K562 (cell line): ENCODE measurements at regions not wholly inside any gene's neighbourhood (a gene's known extent, or its start where the extent isn't known, plus 50 kb on each side); places are given as distances from the start of the nearest gene placed in this dataset.

Experiments used
- ATAC-seq: fragments of 200-7000 bp; cut with Tn5 transposase; 3 replicates; pipeline ENCODE4 v1.9.1; 2020; ENCODE audit warnings: moderate library complexity
- BruUV-seq: library from RNA; stranded (reverse); fragments of 400-500 nt; replicated peaks from 2 replicates; lab custom pipeline; 2021; lab: Mats Ljungman, UMichigan
- CTCF ChIA-PET: fragments of 300-600 bp; formaldehyde crosslinking; extraction: SDS; loops from one replicate; lab custom pipeline; 2021; ENCODE audit warnings: low intra/inter-chr PET ratio; lab: Yijun Ruan, JAX
- POLR2A ChIA-PET: fragments of 300-600, 350-650 bp; sonication (Branson Sonifier 250); formaldehyde crosslinking; extraction: SDS; loops from one replicate; lab custom pipeline; 2021; ENCODE audit warnings: antibody characterized with exemption, inconsistent platforms; lab: Yijun Ruan, JAX
- DNase-seq, 4 experiments: peaks; one replicate each; pipeline versions ENCODE4 v3.0.0 to v3.0.0-alpha.2; 2011 to 2018; ENCODE audit warnings: low spot score in 3 of 4, mixed read lengths in 3 of 4; ENCODE audit errors: extremely low read depth in 1 of 4
- FAIRE-seq: peaks from 2 replicates; lab custom pipeline; 2011; peaks lifted over from hg19 to GRCh38; lab: Jason Lieb, UNC
- H2AFZ ChIP-seq: 2 replicates; pipeline ENCODE4 v1.6.0; 2011; ENCODE audit warnings: low read depth, low read length, control low read depth, inconsistent platforms
- H3K27ac ChIP-seq: fragments of 200-600 bp; 3 replicates; pipeline ENCODE4 v1.8.0; 2011; ENCODE audit warnings: low read depth, mild to moderate bottlenecking, control low read depth, inconsistent platforms, low read length, moderate library complexity, mixed read lengths; ENCODE audit errors: extremely low read depth
- H3K27me3 ChIP-seq, 2 experiments: fragments of 300-600 bp in 1 of 2; 2 replicates in 1 of 2; 3 replicates in 1 of 2; pipeline versions ENCODE4 v1.6.0 to v1.8.0; 2011; ENCODE audit warnings: inconsistent platforms in 2 of 2, low read length in 2 of 2, mild to moderate bottlenecking in 1 of 2, mixed read lengths in 1 of 2, moderate library complexity in 1 of 2; ENCODE audit not compliant: control insufficient read depth in 2 of 2, insufficient read depth in 2 of 2
- H3K36me3 ChIP-seq: fragments of 300-600 bp; 3 replicates; pipeline ENCODE4 v1.8.0; 2011; ENCODE audit warnings: mild to moderate bottlenecking, low read length, inconsistent platforms; ENCODE audit not compliant: control insufficient read depth, insufficient read depth
- H3K4me1 ChIP-seq, 2 experiments: fragments of 200-600 bp in 1 of 2; replicated peaks in 1 of 2; 2 replicates in 1 of 2; 3 replicates in 1 of 2; pipeline versions ENCODE4 v1.5.1 to v1.8.0; 2011; ENCODE audit warnings: inconsistent platforms in 2 of 2, low read length in 2 of 2, mild to moderate bottlenecking in 1 of 2, mixed read lengths in 1 of 2, moderate library complexity in 1 of 2; ENCODE audit not compliant: control insufficient read depth in 2 of 2, insufficient read depth in 2 of 2
- H3K4me2 ChIP-seq: 2 replicates; pipeline ENCODE4 v1.6.1; 2011; ENCODE audit warnings: low read length, control low read depth, inconsistent platforms, mixed read lengths; ENCODE audit not compliant: insufficient read depth
- H3K4me3 ChIP-seq: fragments of 200-600 bp; sonication (generic), shearing (Covaris generic); 2 replicates; pipeline ENCODE4 v1.5.1; 2016; ENCODE audit warnings: control low read depth, inconsistent platforms
- H3K79me2 ChIP-seq: fragments of 200-600 bp; 3 replicates; pipeline ENCODE4 v1.8.0; 2011; ENCODE audit warnings: low read length, inconsistent platforms; ENCODE audit not compliant: control insufficient read depth, insufficient read depth
- H3K9ac ChIP-seq, 2 experiments: 2 replicates each; pipeline versions ENCODE4 v1.6.0 to v1.6.1; 2011; ENCODE audit warnings: low read depth in 2 of 2, low read length in 2 of 2, control low read depth in 1 of 2, inconsistent platforms in 1 of 2, mild to moderate bottlenecking in 1 of 2, mixed read lengths in 1 of 2; ENCODE audit not compliant: insufficient read depth in 1 of 2
- H3K9me1 ChIP-seq: one replicate; pipeline ENCODE4 v1.6.0; 2011; ENCODE audit warnings: inconsistent platforms, mild to moderate bottlenecking, low read length, moderate library complexity; ENCODE audit not compliant: control insufficient read depth, insufficient read depth
- H3K9me3 ChIP-seq: replicated peaks from 2 replicates; pipeline ENCODE4 v1.5.1; 2011; ENCODE audit warnings: low read depth, low read length, inconsistent platforms; ENCODE audit not compliant: control insufficient read depth, insufficient read depth
- H4K20me1 ChIP-seq: replicated peaks from 2 replicates; pipeline ENCODE4 v1.6.1; 2011; ENCODE audit warnings: low read length, inconsistent platforms, mixed read lengths; ENCODE audit not compliant: control insufficient read depth, insufficient read depth
- CCNT2 ChIP-seq: IDR thresholded peaks from 2 replicates; pipeline ENCODE4 v1.6.1; 2011; ENCODE audit warnings: borderline replicate concordance, low read depth, mild to moderate bottlenecking, moderate library complexity, mixed read lengths, low read length; ENCODE audit not compliant: insufficient read length; ENCODE audit errors: extremely low read depth
- ESRRA ChIP-seq: fragments of 450-650 bp; IDR thresholded peaks from 2 replicates; pipeline ENCODE4 v1.6.1; 2014; ENCODE audit warnings: low read depth, mild to moderate bottlenecking, moderate library complexity, borderline replicate concordance
- HDAC1 ChIP-seq, 2 experiments: fragments of 450-650 bp; IDR thresholded peaks; 2 replicates each; pipeline ENCODE4 v1.6.1; 2016 to 2017; ENCODE audit warnings: inconsistent platforms in 1 of 2, mild to moderate bottlenecking in 1 of 2, moderate library complexity in 1 of 2
- TAL1 ChIP-seq: fragments of 450-650 bp; IDR thresholded peaks from 2 replicates; pipeline ENCODE4 v1.6.1; 2016; ENCODE audit warnings: mild to moderate bottlenecking
- U2AF1 ChIP-seq: fragments of 200-400 bp; formaldehyde crosslinking; optimal IDR thresholded peaks from 2 replicates; pipeline ENCODE3; 2017; ENCODE audit warnings: mild to moderate bottlenecking, low read depth, low read length, moderate library complexity
- ZNF311 ChIP-seq: fragments of 250-450 bp; sonication (Bioruptor Pico); IDR thresholded peaks from 2 replicates; pipeline ENCODE4 v1.4.0; 2020; ENCODE audit warnings: mild to moderate bottlenecking, moderate library complexity
- WGBS: fragments of 100-300 bp; shearing (Covaris generic); methylation state at CpG from one replicate; pipeline ENCODE4 v1.1.6; 2016; ENCODE audit warnings: low coverage, mixed read lengths; ENCODE audit not compliant: insufficient coverage; ENCODE audit errors: missing lambda C conversion rate; 5-methylcytosine and 5-hydroxymethylcytosine counted together
- in situ Hi-C: fragments of 300-500 bp; cut with MboI; formaldehyde crosslinking; loops from 4 replicates; pipeline ENCODE4 v1.15.0; 2018; ENCODE audit warnings: inconsistent platforms, mixed read lengths
- intact Hi-C: fragments of 100-400 bp; cut with micrococcal nuclease; formaldehyde crosslinking; loops from 2 replicates; pipeline ENCODE4 v1.14.2; 2022
- TF ChIP-seq, protein P1 (sequence below): sonication (generic); formaldehyde crosslinking; IDR thresholded peaks from 2 replicates; pipeline ENCODE4 v1.8.0; 2023; ENCODE audit warnings: missing genetic modification reagents, mild to moderate bottlenecking, borderline replicate concordance
- TF ChIP-seq, protein P2 (sequence below): fragments of 250-450 bp; sonication (Bioruptor Pico); IDR thresholded peaks from 2 replicates; pipeline ENCODE4 v1.5.0; 2020; ENCODE audit warnings: mild to moderate bottlenecking, borderline replicate concordance
- TF ChIP-seq, protein P3 (sequence below): fragments of 200-800 bp; sonication (Bioruptor generic); IDR thresholded peaks from 2 replicates; pipeline ENCODE4 v1.6.1; 2016; ENCODE audit warnings: missing genetic modification characterization, missing compliant biosample characterization

DNA sequence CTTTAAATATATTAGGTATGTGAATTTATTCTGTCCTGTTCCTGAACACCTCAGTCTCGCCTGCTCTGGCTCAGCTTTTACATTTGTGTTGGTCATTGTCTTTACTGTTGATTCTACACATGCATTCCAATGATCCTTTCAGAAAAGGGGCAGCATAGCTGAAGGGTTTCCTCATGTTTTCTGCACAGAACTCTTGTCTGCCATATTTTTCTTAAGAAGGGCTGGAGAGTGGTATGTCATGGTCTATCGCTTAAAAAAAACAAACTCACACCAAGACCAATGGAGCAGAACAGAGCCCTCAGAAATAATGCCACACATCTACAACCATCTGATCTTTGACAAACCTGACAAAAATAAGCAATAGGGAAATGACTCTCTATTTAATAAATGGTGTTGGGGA is 215.8 kb upstream of the HSFY2 start:
- Histone ChIP-seq H3K9me1 (no peaks in the 10 kb centered on the region), H3K27me3 (no peaks in the 10 kb centered on the region), H3K4me1 (no peaks in the 10 kb centered on the region), H3K9ac (no peak overlapping the region), H3K27ac (no peak overlapping the region), H3K79me2 (no peaks in the 10 kb centered on the region), H3K36me3 (no peaks in the 10 kb centered on the region), H3K9me3 (no peaks in the 10 kb centered on the region), H2AFZ (no peak overlapping the region), H3K4me3 (no peak overlapping the region), H3K4me2 (no peak overlapping the region), H4K20me1 (no peaks in the 10 kb centered on the region)
- intact Hi-C loops (no loop called here), in situ Hi-C loops (no loop called here)
- no TSS peak for BruUV-seq
- no CpG with 5 or more reads among the region's 2 CpGs for WGBS
- POLR2A ChIA-PET: no interaction called here
- CTCF ChIA-PET: no interaction called here
- ATAC-seq (no peak), FAIRE-seq (no peak), DNase-seq (no peak)
- TF ChIP-seq TAL1 (no peak), HDAC1 (IDR thresholded peaks at IDR 0.05) (no peak), ZNF311 (CRISPR knock-in tag) (no peak), ESRRA (no peak), CCNT2 (no peak), U2AF1 (no peak)
- TF ChIP-seq, protein P1, sequence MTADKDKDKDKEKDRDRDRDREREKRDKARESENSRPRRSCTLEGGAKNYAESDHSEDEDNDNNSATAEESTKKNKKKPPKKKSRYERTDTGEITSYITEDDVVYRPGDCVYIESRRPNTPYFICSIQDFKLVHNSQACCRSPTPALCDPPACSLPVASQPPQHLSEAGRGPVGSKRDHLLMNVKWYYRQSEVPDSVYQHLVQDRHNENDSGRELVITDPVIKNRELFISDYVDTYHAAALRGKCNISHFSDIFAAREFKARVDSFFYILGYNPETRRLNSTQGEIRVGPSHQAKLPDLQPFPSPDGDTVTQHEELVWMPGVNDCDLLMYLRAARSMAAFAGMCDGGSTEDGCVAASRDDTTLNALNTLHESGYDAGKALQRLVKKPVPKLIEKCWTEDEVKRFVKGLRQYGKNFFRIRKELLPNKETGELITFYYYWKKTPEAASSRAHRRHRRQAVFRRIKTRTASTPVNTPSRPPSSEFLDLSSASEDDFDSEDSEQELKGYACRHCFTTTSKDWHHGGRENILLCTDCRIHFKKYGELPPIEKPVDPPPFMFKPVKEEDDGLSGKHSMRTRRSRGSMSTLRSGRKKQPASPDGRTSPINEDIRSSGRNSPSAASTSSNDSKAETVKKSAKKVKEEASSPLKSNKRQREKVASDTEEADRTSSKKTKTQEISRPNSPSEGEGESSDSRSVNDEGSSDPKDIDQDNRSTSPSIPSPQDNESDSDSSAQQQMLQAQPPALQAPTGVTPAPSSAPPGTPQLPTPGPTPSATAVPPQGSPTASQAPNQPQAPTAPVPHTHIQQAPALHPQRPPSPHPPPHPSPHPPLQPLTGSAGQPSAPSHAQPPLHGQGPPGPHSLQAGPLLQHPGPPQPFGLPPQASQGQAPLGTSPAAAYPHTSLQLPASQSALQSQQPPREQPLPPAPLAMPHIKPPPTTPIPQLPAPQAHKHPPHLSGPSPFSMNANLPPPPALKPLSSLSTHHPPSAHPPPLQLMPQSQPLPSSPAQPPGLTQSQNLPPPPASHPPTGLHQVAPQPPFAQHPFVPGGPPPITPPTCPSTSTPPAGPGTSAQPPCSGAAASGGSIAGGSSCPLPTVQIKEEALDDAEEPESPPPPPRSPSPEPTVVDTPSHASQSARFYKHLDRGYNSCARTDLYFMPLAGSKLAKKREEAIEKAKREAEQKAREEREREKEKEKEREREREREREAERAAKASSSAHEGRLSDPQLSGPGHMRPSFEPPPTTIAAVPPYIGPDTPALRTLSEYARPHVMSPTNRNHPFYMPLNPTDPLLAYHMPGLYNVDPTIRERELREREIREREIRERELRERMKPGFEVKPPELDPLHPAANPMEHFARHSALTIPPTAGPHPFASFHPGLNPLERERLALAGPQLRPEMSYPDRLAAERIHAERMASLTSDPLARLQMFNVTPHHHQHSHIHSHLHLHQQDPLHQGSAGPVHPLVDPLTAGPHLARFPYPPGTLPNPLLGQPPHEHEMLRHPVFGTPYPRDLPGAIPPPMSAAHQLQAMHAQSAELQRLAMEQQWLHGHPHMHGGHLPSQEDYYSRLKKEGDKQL (CRISPR knock-in tag): no peak
- TF ChIP-seq, protein P2, sequence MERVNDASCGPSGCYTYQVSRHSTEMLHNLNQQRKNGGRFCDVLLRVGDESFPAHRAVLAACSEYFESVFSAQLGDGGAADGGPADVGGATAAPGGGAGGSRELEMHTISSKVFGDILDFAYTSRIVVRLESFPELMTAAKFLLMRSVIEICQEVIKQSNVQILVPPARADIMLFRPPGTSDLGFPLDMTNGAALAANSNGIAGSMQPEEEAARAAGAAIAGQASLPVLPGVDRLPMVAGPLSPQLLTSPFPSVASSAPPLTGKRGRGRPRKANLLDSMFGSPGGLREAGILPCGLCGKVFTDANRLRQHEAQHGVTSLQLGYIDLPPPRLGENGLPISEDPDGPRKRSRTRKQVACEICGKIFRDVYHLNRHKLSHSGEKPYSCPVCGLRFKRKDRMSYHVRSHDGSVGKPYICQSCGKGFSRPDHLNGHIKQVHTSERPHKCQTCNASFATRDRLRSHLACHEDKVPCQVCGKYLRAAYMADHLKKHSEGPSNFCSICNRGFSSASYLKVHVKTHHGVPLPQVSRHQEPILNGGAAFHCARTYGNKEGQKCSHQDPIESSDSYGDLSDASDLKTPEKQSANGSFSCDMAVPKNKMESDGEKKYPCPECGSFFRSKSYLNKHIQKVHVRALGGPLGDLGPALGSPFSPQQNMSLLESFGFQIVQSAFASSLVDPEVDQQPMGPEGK (CRISPR knock-in tag): no peak
- TF ChIP-seq, protein P3, sequence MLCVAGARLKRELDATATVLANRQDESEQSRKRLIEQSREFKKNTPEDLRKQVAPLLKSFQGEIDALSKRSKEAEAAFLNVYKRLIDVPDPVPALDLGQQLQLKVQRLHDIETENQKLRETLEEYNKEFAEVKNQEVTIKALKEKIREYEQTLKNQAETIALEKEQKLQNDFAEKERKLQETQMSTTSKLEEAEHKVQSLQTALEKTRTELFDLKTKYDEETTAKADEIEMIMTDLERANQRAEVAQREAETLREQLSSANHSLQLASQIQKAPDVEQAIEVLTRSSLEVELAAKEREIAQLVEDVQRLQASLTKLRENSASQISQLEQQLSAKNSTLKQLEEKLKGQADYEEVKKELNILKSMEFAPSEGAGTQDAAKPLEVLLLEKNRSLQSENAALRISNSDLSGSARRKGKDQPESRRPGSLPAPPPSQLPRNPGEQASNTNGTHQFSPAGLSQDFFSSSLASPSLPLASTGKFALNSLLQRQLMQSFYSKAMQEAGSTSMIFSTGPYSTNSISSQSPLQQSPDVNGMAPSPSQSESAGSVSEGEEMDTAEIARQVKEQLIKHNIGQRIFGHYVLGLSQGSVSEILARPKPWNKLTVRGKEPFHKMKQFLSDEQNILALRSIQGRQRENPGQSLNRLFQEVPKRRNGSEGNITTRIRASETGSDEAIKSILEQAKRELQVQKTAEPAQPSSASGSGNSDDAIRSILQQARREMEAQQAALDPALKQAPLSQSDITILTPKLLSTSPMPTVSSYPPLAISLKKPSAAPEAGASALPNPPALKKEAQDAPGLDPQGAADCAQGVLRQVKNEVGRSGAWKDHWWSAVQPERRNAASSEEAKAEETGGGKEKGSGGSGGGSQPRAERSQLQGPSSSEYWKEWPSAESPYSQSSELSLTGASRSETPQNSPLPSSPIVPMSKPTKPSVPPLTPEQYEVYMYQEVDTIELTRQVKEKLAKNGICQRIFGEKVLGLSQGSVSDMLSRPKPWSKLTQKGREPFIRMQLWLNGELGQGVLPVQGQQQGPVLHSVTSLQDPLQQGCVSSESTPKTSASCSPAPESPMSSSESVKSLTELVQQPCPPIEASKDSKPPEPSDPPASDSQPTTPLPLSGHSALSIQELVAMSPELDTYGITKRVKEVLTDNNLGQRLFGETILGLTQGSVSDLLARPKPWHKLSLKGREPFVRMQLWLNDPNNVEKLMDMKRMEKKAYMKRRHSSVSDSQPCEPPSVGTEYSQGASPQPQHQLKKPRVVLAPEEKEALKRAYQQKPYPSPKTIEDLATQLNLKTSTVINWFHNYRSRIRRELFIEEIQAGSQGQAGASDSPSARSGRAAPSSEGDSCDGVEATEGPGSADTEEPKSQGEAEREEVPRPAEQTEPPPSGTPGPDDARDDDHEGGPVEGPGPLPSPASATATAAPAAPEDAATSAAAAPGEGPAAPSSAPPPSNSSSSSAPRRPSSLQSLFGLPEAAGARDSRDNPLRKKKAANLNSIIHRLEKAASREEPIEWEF (CRISPR knock-in tag): no peak
